ENCODE measurements at regions not wholly inside any gene's neighbourhood (a gene's known extent, or its start where the extent isn't known, plus 50 kb on each side); places are given as distances from the start of the nearest gene placed in this dataset.

DNA sequence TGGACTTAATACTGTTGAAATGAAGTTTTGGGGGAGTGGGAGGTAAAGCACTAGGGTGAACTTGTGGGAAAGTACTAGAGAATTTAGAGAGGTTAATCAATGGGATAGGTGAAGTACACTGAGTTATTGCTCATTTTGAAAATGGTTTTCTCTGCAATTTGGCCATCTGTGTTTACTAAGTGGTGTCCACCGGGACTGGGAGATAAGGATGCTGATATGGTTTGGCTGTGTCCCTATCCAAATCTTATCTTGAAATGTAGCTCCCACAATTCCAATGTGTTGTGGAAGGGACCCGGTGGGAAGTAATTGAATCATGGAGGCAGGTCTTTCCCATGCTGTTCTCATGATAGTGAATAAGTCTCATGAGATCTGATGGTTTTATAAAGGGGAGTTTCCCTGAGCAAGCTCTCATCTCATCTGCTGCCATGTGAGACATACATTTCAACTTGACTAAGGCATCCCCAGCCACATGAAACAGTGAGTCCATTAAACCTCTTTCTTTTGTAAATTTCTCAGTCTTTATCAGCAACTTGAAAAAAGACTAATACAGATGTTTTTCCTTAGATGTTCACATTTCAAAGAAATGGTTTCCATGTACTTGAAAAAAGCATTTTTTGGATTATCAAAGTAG lies 1569.4 kb upstream of the PRR20A start:
- ATAC-seq: no peak
- peaks cover 10% of the 10 kb centered on the region for H3K9me3 Mint-ChIP-seq
- no peaks in the 10 kb centered on the region for H3K4me1 Mint-ChIP-seq (ENCODE audit: low read depth)
- ChIA-PET CTCF (no interaction called here), POLR2A (no interaction called here)
- intact Hi-C loops (cut with micrococcal nuclease): no loop called here
- TF ChIP-seq, protein P1, sequence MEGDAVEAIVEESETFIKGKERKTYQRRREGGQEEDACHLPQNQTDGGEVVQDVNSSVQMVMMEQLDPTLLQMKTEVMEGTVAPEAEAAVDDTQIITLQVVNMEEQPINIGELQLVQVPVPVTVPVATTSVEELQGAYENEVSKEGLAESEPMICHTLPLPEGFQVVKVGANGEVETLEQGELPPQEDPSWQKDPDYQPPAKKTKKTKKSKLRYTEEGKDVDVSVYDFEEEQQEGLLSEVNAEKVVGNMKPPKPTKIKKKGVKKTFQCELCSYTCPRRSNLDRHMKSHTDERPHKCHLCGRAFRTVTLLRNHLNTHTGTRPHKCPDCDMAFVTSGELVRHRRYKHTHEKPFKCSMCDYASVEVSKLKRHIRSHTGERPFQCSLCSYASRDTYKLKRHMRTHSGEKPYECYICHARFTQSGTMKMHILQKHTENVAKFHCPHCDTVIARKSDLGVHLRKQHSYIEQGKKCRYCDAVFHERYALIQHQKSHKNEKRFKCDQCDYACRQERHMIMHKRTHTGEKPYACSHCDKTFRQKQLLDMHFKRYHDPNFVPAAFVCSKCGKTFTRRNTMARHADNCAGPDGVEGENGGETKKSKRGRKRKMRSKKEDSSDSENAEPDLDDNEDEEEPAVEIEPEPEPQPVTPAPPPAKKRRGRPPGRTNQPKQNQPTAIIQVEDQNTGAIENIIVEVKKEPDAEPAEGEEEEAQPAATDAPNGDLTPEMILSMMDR (IDR thresholded peaks at IDR 0.05): no peak
- H3K36me3 Mint-ChIP-seq (ENCODE audit: low read depth): no peaks in the 10 kb centered on the region
- no peak overlapping the region for H3K4me3 Mint-ChIP-seq
- H3K27ac Mint-ChIP-seq: no peak overlapping the region
- DNase-seq: no peak
- H3K27me3 Mint-ChIP-seq: no peaks in the 10 kb centered on the region

DNA sequence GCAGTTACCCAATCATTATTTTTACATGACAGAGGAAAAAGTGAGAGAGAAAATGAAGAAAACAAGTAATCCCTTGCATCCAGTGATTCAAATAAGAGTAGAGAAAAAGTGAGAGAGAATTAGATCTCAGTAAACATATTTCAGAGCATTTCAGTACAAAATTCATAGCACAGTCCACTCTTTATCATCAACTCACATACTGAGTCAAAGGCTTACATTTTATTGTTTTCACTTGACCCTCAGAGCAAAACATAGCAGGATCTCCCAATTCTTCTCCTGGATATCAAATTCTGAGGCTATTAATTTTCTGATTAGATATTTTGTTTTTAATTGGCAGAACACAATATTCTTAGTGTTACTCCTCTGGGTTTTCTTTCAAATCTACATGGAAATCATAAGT lies 1568.3 kb upstream of the PRR20A start:
- CTCF ChIA-PET: no interaction called here
- ATAC-seq: no peak
- intact Hi-C loops (cut with micrococcal nuclease): no loop called here

DNA sequence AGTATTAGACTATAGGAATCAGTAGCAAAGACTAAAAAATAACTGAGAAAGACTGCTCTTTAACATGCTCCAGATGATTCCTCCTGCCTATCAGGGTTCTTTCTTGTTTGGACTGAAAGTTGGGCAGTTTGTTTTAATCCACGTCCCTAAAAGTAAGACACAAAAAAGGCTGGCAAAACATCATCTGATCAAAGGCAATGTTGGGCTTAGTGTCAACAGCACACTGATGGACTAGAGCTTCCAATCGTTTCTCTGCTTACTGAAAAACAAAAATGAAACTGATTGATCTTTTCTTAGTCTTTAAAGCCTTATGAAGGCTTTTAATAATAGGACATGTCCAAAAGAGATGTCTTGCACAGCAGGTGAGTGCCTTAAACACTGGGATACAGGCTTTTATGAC lies 1567.9 kb upstream of the PRR20A start:
- CTCF ChIA-PET: no interaction called here
- DNase-seq (no peak), ATAC-seq (no peak)
- TF ChIP-seq, protein P1 (IDR thresholded peaks at IDR 0.05): no peak
- Mint-ChIP-seq H3K4me3 (no peak overlapping the region), H3K9me3 (peaks cover 12% of the 10 kb centered on the region), H3K36me3 (ENCODE audit: low read depth) (no peaks in the 10 kb centered on the region), H3K27ac (no peak overlapping the region), H3K27me3 (no peaks in the 10 kb centered on the region), H3K4me1 (ENCODE audit: low read depth) (no peaks in the 10 kb centered on the region)
- POLR2A ChIA-PET: no interaction called here
- intact Hi-C loops (cut with micrococcal nuclease): no loop called here

More for the DNA sequence above, 1568.3 kb upstream of the PRR20A start:
- Mint-ChIP-seq H3K4me1 (ENCODE audit: low read depth) (no peaks in the 10 kb centered on the region), H3K36me3 (ENCODE audit: low read depth) (no peaks in the 10 kb centered on the region), H3K9me3 (peaks cover 8% of the 10 kb centered on the region), H3K27me3 (no peaks in the 10 kb centered on the region), H3K27ac (no peak overlapping the region), H3K4me3 (no peak overlapping the region)
- TF ChIP-seq, protein P1 (IDR thresholded peaks at IDR 0.05): no peak
- POLR2A ChIA-PET: no interaction called here
- DNase-seq: no peak

DNA sequence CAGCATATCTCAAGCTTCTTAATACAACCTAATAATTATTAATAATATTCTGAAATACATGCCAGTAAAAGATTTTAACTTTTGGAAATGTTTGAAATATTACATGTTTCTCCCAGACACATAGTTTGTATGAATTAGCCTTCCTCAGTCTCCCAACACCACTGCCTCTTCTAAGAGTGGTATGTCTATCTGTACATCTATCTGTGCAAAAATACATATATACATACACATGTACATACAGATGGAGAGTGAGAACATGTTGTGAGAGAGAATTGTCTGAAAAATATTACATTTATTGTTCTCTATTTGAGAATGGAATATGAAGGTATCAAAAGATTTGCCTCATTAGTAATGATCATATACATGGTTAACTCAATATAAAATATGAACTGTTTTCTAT lies 1567.2 kb upstream of the PRR20A start:
- ATAC-seq: no peak
- POLR2A ChIA-PET: no interaction called here
- no peaks in the 10 kb centered on the region for H3K27me3 Mint-ChIP-seq

DNA sequence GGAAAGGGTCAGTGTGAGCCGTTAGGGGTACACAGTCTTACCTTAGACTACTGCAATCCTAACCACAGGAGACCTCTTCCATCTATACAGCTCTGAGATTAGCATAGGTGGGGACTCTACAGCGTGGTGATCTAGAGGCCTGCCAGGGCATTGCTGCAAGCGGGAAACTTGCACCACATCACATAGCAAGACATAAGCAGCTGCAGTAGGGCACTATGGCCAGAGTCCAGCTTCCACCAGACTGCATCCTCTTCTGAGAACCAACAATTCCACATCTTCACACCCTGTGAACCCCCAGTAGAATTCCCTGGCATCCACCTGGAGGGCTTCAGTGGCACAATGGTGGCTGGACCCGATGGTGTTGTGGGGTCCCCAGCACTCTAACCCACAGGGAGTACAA lies 1564.3 kb upstream of the PRR20A start:
- intact Hi-C loops (cut with micrococcal nuclease): no loop called here
- H3K4me3 Mint-ChIP-seq: no peak overlapping the region
- ChIA-PET CTCF (no interaction called here), POLR2A (no interaction called here)
- ATAC-seq: no peak
- no peaks in the 10 kb centered on the region for H3K36me3 Mint-ChIP-seq (ENCODE audit: low read depth)
- H3K9me3 Mint-ChIP-seq: peaks cover 16% of the 10 kb centered on the region
- H3K4me1 Mint-ChIP-seq (ENCODE audit: low read depth): no peaks in the 10 kb centered on the region
- H3K27me3 Mint-ChIP-seq: no peaks in the 10 kb centered on the region
- TF ChIP-seq, protein P1 (IDR thresholded peaks at IDR 0.05): no peak
- H3K27ac Mint-ChIP-seq: no peak overlapping the region
- no peak for DNase-seq

More for the DNA sequence above, 1567.2 kb upstream of the PRR20A start:
- no peak overlapping the region for H3K27ac Mint-ChIP-seq
- TF ChIP-seq, protein P1 (IDR thresholded peaks at IDR 0.05): no peak
- H3K4me1 Mint-ChIP-seq (ENCODE audit: low read depth): no peaks in the 10 kb centered on the region
- CTCF ChIA-PET: no interaction called here
- intact Hi-C loops (cut with micrococcal nuclease): no loop called here
- peaks cover 13% of the 10 kb centered on the region for H3K9me3 Mint-ChIP-seq
- no peaks in the 10 kb centered on the region for H3K36me3 Mint-ChIP-seq (ENCODE audit: low read depth)
- H3K4me3 Mint-ChIP-seq: no peak overlapping the region
- no peak for DNase-seq
